ENCODE measurements at regions not wholly inside any gene's neighbourhood (a gene's known extent, or its start where the extent isn't known, plus 50 kb on each side); places are given as distances from the start of the nearest gene placed in this dataset.

DNA sequence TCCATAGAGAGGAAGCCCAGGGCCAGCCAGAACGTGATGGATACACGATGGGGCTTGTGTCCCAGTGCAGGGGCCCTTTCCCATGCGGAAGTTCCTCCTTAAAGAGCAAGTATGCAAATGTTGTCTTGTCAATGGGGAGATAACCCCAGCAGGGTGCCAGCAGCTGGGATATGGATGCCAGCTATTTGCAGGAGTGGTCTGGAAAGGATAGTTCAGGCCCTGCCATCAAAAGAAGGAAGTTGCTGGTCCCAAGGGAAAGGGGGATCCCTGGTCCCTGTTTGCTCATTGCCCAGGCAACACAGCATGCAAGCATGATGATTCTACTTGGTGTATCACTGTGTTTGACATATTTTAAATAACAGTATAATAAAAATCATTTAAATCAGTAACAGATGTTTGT, 73.1 kb upstream of the HECW1 start:
- Histone ChIP-seq H3K79me2 (ENCODE audit: insufficient read depth, low read length) (no peaks in the 10 kb centered on the region), H2BK20ac (ENCODE audit: low read depth, low read length, poor library complexity, severe bottlenecking) (no peak overlapping the region), H2BK15ac (ENCODE audit: low read depth, low read length) (no peak overlapping the region), H3K23ac (ENCODE audit: insufficient read length, low read depth, low read length) (no peak overlapping the region), H2AK5ac (ENCODE audit: insufficient read length, low read length) (no peak overlapping the region), H4K5ac (ENCODE audit: insufficient read length, low read depth, low read length) (no peak overlapping the region), H2BK120ac (ENCODE audit: low read depth, low read length, poor library complexity, severe bottlenecking) (no peak overlapping the region), H3K4ac (ENCODE audit: low read depth, low read length) (no peak overlapping the region), H2BK5ac (ENCODE audit: insufficient read length, low read length) (no peak overlapping the region), H3K9ac (ENCODE audit: extremely low read depth, insufficient read length, low read length) (no peak overlapping the region), H3T11ph (ENCODE audit: low read length) (no peak overlapping the region), H3K79me1 (ENCODE audit: insufficient read depth, low read depth, low read length, poor library complexity, severe bottlenecking) (no peaks in the 10 kb centered on the region), H3K14ac (ENCODE audit: insufficient read depth, low read length) (no peak overlapping the region), H3K4me2 (ENCODE audit: insufficient read depth, insufficient read length, low read length) (no peak overlapping the region), H3K27ac (ENCODE audit: insufficient read length, low read depth, low read length) (no peak overlapping the region), H3K23me2 (ENCODE audit: insufficient read length, low read depth, low read length, poor library complexity, severe bottlenecking) (no peaks in the 10 kb centered on the region), H2BK12ac (ENCODE audit: insufficient read length, low read depth, low read length) (no peak overlapping the region), H3K27me3 (ENCODE audit: insufficient read depth, low read length) (no peaks in the 10 kb centered on the region), H2AFZ (ENCODE audit: low read length) (no peak overlapping the region), H3K4me1 (ENCODE audit: insufficient read depth, low read length) (0 out of 2 replicates have a peak, but pooled peaks cover 3% of the 10 kb centered on the region), H4K91ac (ENCODE audit: insufficient read length, low read depth, low read length) (no peak overlapping the region), H3K18ac (ENCODE audit: insufficient read length, low read depth, low read length) (no peak overlapping the region), H3K56ac (ENCODE audit: insufficient read length, low read depth, low read length) (no peak overlapping the region), H4K20me1 (ENCODE audit: control insufficient read depth, insufficient read depth, insufficient read length) (no peaks in the 10 kb centered on the region), H4K8ac (replicated peaks; ENCODE audit: insufficient read length, low read depth, low read length) (no peak overlapping the region), H3K9me3 (ENCODE audit: control insufficient read depth, low read depth, low read length) (no peaks in the 10 kb centered on the region)
- Mint-ChIP-seq H3K36me3 (ENCODE audit: insufficient read depth in 1 of 3, low read depth in 3 of 3) (no peaks in the 10 kb centered on the region), H3K27me3 (ENCODE audit: low read depth) (no peaks in the 10 kb centered on the region), H3K27ac (no peak overlapping the region), H3K4me1 (peaks cover 17 to 19% of the 10 kb centered on the region in 2 experiments), H3K4me3 (no peak overlapping the region), H3K9me3 (peaks cover 0 to 3% of the 10 kb centered on the region in 2 experiments; a peak in 3 of 5 replicates)
- no CpG with 5 or more reads among the region's 3 CpGs for WGBS (ENCODE audit: extremely low coverage, insufficient read length, low lambda C conversion rate)
- no peak for TF ChIP-seq CTCF (conservative IDR thresholded peaks at IDR 0.05)
- DNase-seq, result peak; percentile 69

All from H9 (cell line).